B cell (primary cell): ENCODE measurements at regions not wholly inside any gene's neighbourhood (a gene's known extent, or its start where the extent isn't known, plus 50 kb on each side); places are given as distances from the start of the nearest gene placed in this dataset.
"Not testable (repeated sequence)": the region's sequence is repeated elsewhere in the genome, so short reads cannot be mapped to it uniquely, and the experiment has no call there.

Source experiments
- ATAC-seq: fragments of 200-7000 bp; cut with Tn5 transposase; one replicate; pipeline ENCODE4 v1.10.0; 2021; ENCODE audit warnings: low read depth, mild to moderate bottlenecking, moderate number of reproducible peaks, moderate library complexity
- CTCF ChIA-PET: fragments of 350-600 bp; sonication (Branson Sonifier 250); formaldehyde crosslinking; loops from one replicate; lab custom pipeline; 2021; ENCODE audit warnings: antibody characterized with exemption, inconsistent platforms; lab: Charles Lee
- POLR2A ChIA-PET: fragments of 350-600 bp; sonication (Branson Sonifier 250); formaldehyde crosslinking; loops from one replicate; lab custom pipeline; 2021; ENCODE audit warnings: antibody characterized with exemption; lab: Charles Lee
- DNase-seq: peaks from one replicate; pipeline ENCODE4 v3.0.0; 2013
- H2AFZ ChIP-seq: 2 replicates; pipeline ENCODE4 v1.6.1; 2012; ENCODE audit warnings: mild to moderate bottlenecking, low read depth, low read length; ENCODE audit not compliant: insufficient read depth, poor library complexity, severe bottlenecking
- H3K27ac ChIP-seq, 2 donors: 1 replicate in 1 of 2; 2 replicates in 1 of 2; pipeline ENCODE4 v1.5.1; 2012 to 2013; ENCODE audit warnings: low read length in 2 of 2, mild to moderate bottlenecking in 2 of 2, moderate library complexity in 1 of 2
- H3K27me3 ChIP-seq, 4 experiments: fragments of 200-600 bp in 1 of 4; sonication (generic) in 1 of 4; replicated peaks in 1 of 4; 1 replicate in 2 of 4; 2 replicates in 2 of 4; pipeline versions ENCODE4 v1.6.1 to v1.7.0; 2013 to 2016; ENCODE audit warnings: low read length in 3 of 4, mild to moderate bottlenecking in 2 of 4, mixed read lengths in 1 of 4, moderate library complexity in 1 of 4; ENCODE audit not compliant: insufficient read depth in 4 of 4, control insufficient read depth in 3 of 4; ENCODE audit errors: control extremely low read depth in 1 of 4
- H3K36me3 ChIP-seq, 2 experiments: replicated peaks in 1 of 2; 1 replicate in 1 of 2; 2 replicates in 1 of 2; pipeline versions ENCODE4 v1.6.1 to v1.7.1; 2013; ENCODE audit warnings: low read length in 1 of 2; ENCODE audit not compliant: insufficient read depth in 2 of 2, control insufficient read depth in 1 of 2; ENCODE audit errors: control extremely low read depth in 1 of 2, extremely low read depth in 1 of 2
- H3K4me1 ChIP-seq, 2 donors: fragments of 200-600 bp in 1 of 2; sonication (generic) in 1 of 2; 1 replicate in 1 of 2; 2 replicates in 1 of 2; pipeline versions ENCODE4 v1.5.1 to v1.6.1; 2013 to 2017; ENCODE audit warnings: low read length in 2 of 2; ENCODE audit not compliant: control insufficient read depth in 2 of 2, insufficient read depth in 2 of 2
- H3K4me2 ChIP-seq: replicated peaks from 2 replicates; pipeline ENCODE3; 2012; ENCODE audit warnings: mild to moderate bottlenecking, low read depth, low read length; ENCODE audit not compliant: poor library complexity, severe bottlenecking
- H3K4me3 ChIP-seq, 5 experiments: fragments of 200-600 bp in 1 of 5; sonication (generic) in 1 of 5; 1 replicate in 3 of 5; 2 replicates in 2 of 5; pipeline versions ENCODE4 v1.5.1 to v1.7.0; 2011 to 2016; ENCODE audit warnings: low read length in 4 of 5, mild to moderate bottlenecking in 4 of 5, low read depth in 2 of 5, control low read depth in 1 of 5, moderate library complexity in 1 of 5; ENCODE audit not compliant: insufficient read depth in 1 of 5; ENCODE audit errors: control extremely low read depth in 1 of 5, extremely low read depth in 1 of 5
- H3K79me2 ChIP-seq: fragments of 200-600 bp; sonication (generic); one replicate; pipeline ENCODE4 v1.6.0; 2016; ENCODE audit warnings: low read length; ENCODE audit not compliant: control insufficient read depth, insufficient read depth
- H3K9ac ChIP-seq: fragments of 200-600 bp; sonication (generic); 2 replicates; pipeline ENCODE4 v1.6.1; 2017; ENCODE audit warnings: mild to moderate bottlenecking, low read length, moderate library complexity
- H3K9me3 ChIP-seq, 3 donors: one replicate each; pipeline versions ENCODE4 v1.6.1 to v1.7.1; 2013; ENCODE audit warnings: low read length in 2 of 3; ENCODE audit not compliant: control insufficient read depth in 2 of 3, insufficient read depth in 1 of 3; ENCODE audit errors: control extremely low read depth in 1 of 3
- H4K20me1 ChIP-seq: 2 replicates; pipeline ENCODE4 v1.6.0; 2012; ENCODE audit warnings: mild to moderate bottlenecking, low read length; ENCODE audit not compliant: insufficient read depth, control insufficient read depth, poor library complexity, severe bottlenecking
- H3K27ac Mint-ChIP-seq: one replicate; pipeline ENCODE4 v1.8.0; 2021; ENCODE audit warnings: mixed read lengths
- H3K27me3 Mint-ChIP-seq: one replicate; pipeline ENCODE4 v1.8.0; 2021; ENCODE audit warnings: mixed read lengths
- H3K4me1 Mint-ChIP-seq: one replicate; pipeline ENCODE4 v1.8.0; 2021; ENCODE audit warnings: mixed read lengths
- H3K4me3 Mint-ChIP-seq: one replicate; pipeline ENCODE4 v1.8.0; 2021; ENCODE audit warnings: mixed read lengths
- H3K9me3 Mint-ChIP-seq: one replicate; pipeline ENCODE4 v1.8.0; 2022; ENCODE audit warnings: mixed read lengths; ENCODE audit not compliant: insufficient read depth
- WGBS: methylation state at CpG from one replicate; pipeline ENCODE4 v1.1.5; 2013; ENCODE audit warnings: missing lambda C conversion rate; ENCODE audit not compliant: insufficient coverage; 5-methylcytosine and 5-hydroxymethylcytosine counted together
- intact Hi-C: fragments of 100-400 bp; cut with micrococcal nuclease; formaldehyde crosslinking; loops from one replicate; pipeline ENCODE4 v1.10.0; 2022

- H3K4me2 ChIP-seq, H4K20me1 ChIP-seq, ATAC-seq, DNase-seq, H3K27me3 ChIP-seq, H3K4me1 ChIP-seq, H2AFZ ChIP-seq, H3K27ac Mint-ChIP-seq, POLR2A ChIA-PET, H3K9me3 Mint-ChIP-seq, H3K79me2 ChIP-seq, H3K9ac ChIP-seq, H3K4me1 Mint-ChIP-seq, CTCF ChIA-PET, H3K27me3 Mint-ChIP-seq, intact Hi-C loops, H3K27ac ChIP-seq, H3K36me3 ChIP-seq, H3K4me3 Mint-ChIP-seq, H3K4me3 ChIP-seq: not testable (repeated sequence)
- 81% methylated on average over 5 of the region's 8 CpGs for WGBS
- peaks cover 0 to 80% (median 25%) of the 10 kb centered on the region in 3 donors for H3K9me3 ChIP-seq
Observed at GRCh38 chr21:10382135-10382534, 139.2 kb upstream of the TPTE start.

DNA sequence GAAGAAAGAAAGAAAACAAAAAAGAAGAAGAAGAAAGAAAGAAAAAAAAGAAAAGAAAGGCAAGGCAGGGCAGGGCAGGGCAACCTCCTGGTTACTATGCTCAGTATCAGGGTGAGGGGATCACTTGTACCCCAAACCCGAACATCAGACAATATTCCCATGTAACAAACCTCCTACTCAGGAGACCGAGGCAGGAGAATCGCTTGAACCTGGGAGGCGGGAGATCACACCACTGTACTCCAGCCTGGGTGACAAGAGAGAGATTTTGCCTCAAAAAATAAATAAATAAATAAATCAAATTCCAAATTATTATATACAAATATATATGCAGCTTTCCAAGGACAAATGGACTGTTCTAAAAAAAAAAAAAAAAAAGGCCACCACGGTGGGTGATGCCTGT, 138.8 kb upstream of the TPTE start:
- H3K27me3 ChIP-seq, H3K9ac ChIP-seq, H3K27ac ChIP-seq, H3K4me3 Mint-ChIP-seq, CTCF ChIA-PET, H4K20me1 ChIP-seq, H3K27me3 Mint-ChIP-seq, H2AFZ ChIP-seq, H3K4me1 ChIP-seq, H3K4me1 Mint-ChIP-seq, H3K9me3 Mint-ChIP-seq, DNase-seq, H3K36me3 ChIP-seq, H3K4me3 ChIP-seq, H3K4me2 ChIP-seq, POLR2A ChIA-PET, ATAC-seq, H3K79me2 ChIP-seq, H3K27ac Mint-ChIP-seq, intact Hi-C loops: not testable (repeated sequence)
- peaks cover 0 to 77% (median 25%) of the 10 kb centered on the region in 3 donors for H3K9me3 ChIP-seq
- 29% methylated on average over 1 of the region's 5 CpGs for WGBS

GRCh38 chr21:10383571-10383970, 137.8 kb upstream of the TPTE start:
- H4K20me1 ChIP-seq, H3K79me2 ChIP-seq, H3K4me3 ChIP-seq, H3K4me1 ChIP-seq, H3K4me1 Mint-ChIP-seq, H3K4me3 Mint-ChIP-seq, H3K4me2 ChIP-seq, H3K27ac ChIP-seq, ATAC-seq, DNase-seq, H2AFZ ChIP-seq, intact Hi-C loops, H3K27me3 Mint-ChIP-seq, H3K9me3 Mint-ChIP-seq, H3K36me3 ChIP-seq, H3K9ac ChIP-seq, H3K27me3 ChIP-seq, CTCF ChIA-PET, POLR2A ChIA-PET, H3K27ac Mint-ChIP-seq: not testable (repeated sequence)
- H3K9me3 ChIP-seq = peaks cover 0 to 76% (median 22%) of the 10 kb centered on the region in 3 donors
- WGBS = 87% methylated on average over 5 of the region's 10 CpGs

- H3K4me2 ChIP-seq, H3K4me3 ChIP-seq, H3K4me1 Mint-ChIP-seq, H3K9ac ChIP-seq, H3K4me3 Mint-ChIP-seq, H3K9me3 Mint-ChIP-seq, H4K20me1 ChIP-seq, H3K27me3 Mint-ChIP-seq, H3K27ac ChIP-seq, DNase-seq, H3K79me2 ChIP-seq, H3K36me3 ChIP-seq, H3K4me1 ChIP-seq, intact Hi-C loops, ATAC-seq, CTCF ChIA-PET, H3K27me3 ChIP-seq, H3K27ac Mint-ChIP-seq, POLR2A ChIA-PET, H2AFZ ChIP-seq: not testable (repeated sequence)
- H3K9me3 ChIP-seq = peaks cover 0 to 72% (median 22%) of the 10 kb centered on the region in 3 donors
- 69% methylated on average over 2 of the region's 3 CpGs for WGBS
Observed at GRCh38 chr21:10384304-10384861, 137.0 kb upstream of the TPTE start.
